ENCODE measurements at regions not wholly inside any gene's neighbourhood (a gene's known extent, or its start where the extent isn't known, plus 50 kb on each side); places are given as distances from the start of the nearest gene placed in this dataset.
"Not testable (repeated sequence)": the region's sequence is repeated elsewhere in the genome, so short reads cannot be mapped to it uniquely, and the experiment has no call there.

GRCh38 chr14:97068293-97068692 lies 271.1 kb downstream of the VRK1 start:
- ATAC-seq; H3K36me3 Mint-ChIP-seq; H3K4me1 Mint-ChIP-seq; H3K4me3 Mint-ChIP-seq; H3K9me3 Mint-ChIP-seq; DNase-seq (ENCODE audit: low spot score in 2 of 2); H3K27ac Mint-ChIP-seq: not testable (repeated sequence)

GRCh38 chr14:97070259-97070658 lies 273.1 kb downstream of the VRK1 start:
- no peak for DNase-seq (ENCODE audit: low spot score in 2 of 2)
- no peaks in the 10 kb centered on the region for H3K36me3 Mint-ChIP-seq
- H3K4me3 Mint-ChIP-seq, result no peak overlapping the region
- no peak overlapping the region for H3K27ac Mint-ChIP-seq
- H3K9me3 Mint-ChIP-seq, result no peaks in the 10 kb centered on the region
- H3K4me1 Mint-ChIP-seq, result peaks cover 7% of the 10 kb centered on the region
- no peak for ATAC-seq

GRCh38 chr14:97071177-97071576 lies 274.0 kb downstream of the VRK1 start:
- H3K27ac Mint-ChIP-seq, result no peak overlapping the region
- H3K4me1 Mint-ChIP-seq, result peaks cover 5% of the 10 kb centered on the region
- no peaks in the 10 kb centered on the region for H3K36me3 Mint-ChIP-seq
- ATAC-seq (no peak), DNase-seq (ENCODE audit: low spot score in 2 of 2) (no peak)
- no peak overlapping the region for H3K4me3 Mint-ChIP-seq
- no peaks in the 10 kb centered on the region for H3K9me3 Mint-ChIP-seq

GRCh38 chr14:97073622-97074021 lies 276.4 kb downstream of the VRK1 start:
- DNase-seq (ENCODE audit: low spot score in 2 of 2), result no peak
- Mint-ChIP-seq H3K4me3 (no peak overlapping the region), H3K9me3 (no peaks in the 10 kb centered on the region), H3K27ac (no peak overlapping the region), H3K36me3 (no peaks in the 10 kb centered on the region), H3K4me1 (peaks cover 20% of the 10 kb centered on the region)
- no peak for ATAC-seq

GRCh38 chr14:97074456-97074855 lies 277.3 kb downstream of the VRK1 start:
- Mint-ChIP-seq H3K27ac (no peak overlapping the region), H3K4me3 (no peak overlapping the region), H3K36me3 (no peaks in the 10 kb centered on the region), H3K4me1 (peaks cover 20% of the 10 kb centered on the region), H3K9me3 (no peaks in the 10 kb centered on the region)
- DNase-seq (ENCODE audit: low spot score in 2 of 2) (no peak), ATAC-seq (no peak)

- no peaks in the 10 kb centered on the region for H3K36me3 Mint-ChIP-seq
- ATAC-seq, result no peak
Observed at GRCh38 chr14:97074856-97075255, 277.7 kb downstream of the VRK1 start.

GRCh38 chr14:97077253-97077653 lies 280.1 kb downstream of the VRK1 start:
- peak overlapping the region; percentile 34 for H3K4me3 Mint-ChIP-seq

More at GRCh38 chr14:97074856-97075255, 277.7 kb downstream of the VRK1 start:
- Mint-ChIP-seq H3K4me3 (no peak overlapping the region), H3K9me3 (no peaks in the 10 kb centered on the region), H3K4me1 (peaks cover 20% of the 10 kb centered on the region), H3K27ac (no peak overlapping the region)
- no peak for DNase-seq (ENCODE audit: low spot score in 2 of 2)

GRCh38 chr14:97077687-97078086 lies 280.5 kb downstream of the VRK1 start:
- no peak for DNase-seq (ENCODE audit: low spot score in 2 of 2)
- Mint-ChIP-seq H3K4me3 (peak overlapping the region; percentile 34), H3K27ac (no peak overlapping the region), H3K9me3 (no peaks in the 10 kb centered on the region), H3K4me1 (peaks cover 20% of the 10 kb centered on the region), H3K36me3 (no peaks in the 10 kb centered on the region)
- ATAC-seq, result peak; percentile 52

More at GRCh38 chr14:97077253-97077653, 280.1 kb downstream of the VRK1 start:
- Mint-ChIP-seq H3K36me3 (no peaks in the 10 kb centered on the region), H3K4me1 (peaks cover 20% of the 10 kb centered on the region), H3K9me3 (no peaks in the 10 kb centered on the region), H3K27ac (no peak overlapping the region)
- peak in 1 of 2 donors; percentile 55 for DNase-seq (ENCODE audit: low spot score in 2 of 2)
- peak; percentile 90 for ATAC-seq

GRCh38 chr14:97080991-97081390 lies 283.8 kb downstream of the VRK1 start:
- H3K4me3 Mint-ChIP-seq, result no peak overlapping the region
- no peak for ATAC-seq
- no peaks in the 10 kb centered on the region for H3K36me3 Mint-ChIP-seq
- no peak for DNase-seq (ENCODE audit: low spot score in 2 of 2)
- H3K9me3 Mint-ChIP-seq, result no peaks in the 10 kb centered on the region
- no peak overlapping the region for H3K27ac Mint-ChIP-seq
- H3K4me1 Mint-ChIP-seq, result peaks cover 15% of the 10 kb centered on the region

GRCh38 chr14:97095269-97095668 lies 298.1 kb downstream of the VRK1 start:
- ATAC-seq, result no peak
- no peak for DNase-seq (ENCODE audit: low spot score in 2 of 2)
- no peaks in the 10 kb centered on the region for H3K4me1 Mint-ChIP-seq
- H3K9me3 Mint-ChIP-seq, result no peaks in the 10 kb centered on the region
- no peak overlapping the region for H3K27ac Mint-ChIP-seq
- no peak overlapping the region for H3K4me3 Mint-ChIP-seq
- no peaks in the 10 kb centered on the region for H3K36me3 Mint-ChIP-seq

GRCh38 chr14:97097296-97097695 lies 300.1 kb downstream of the VRK1 start:
- H3K9me3 Mint-ChIP-seq, result no peaks in the 10 kb centered on the region
- H3K36me3 Mint-ChIP-seq, result no peaks in the 10 kb centered on the region
- H3K4me1 Mint-ChIP-seq, result no peaks in the 10 kb centered on the region
- H3K27ac Mint-ChIP-seq, result no peak overlapping the region
- DNase-seq (ENCODE audit: low spot score in 2 of 2), result no peak
- no peak overlapping the region for H3K4me3 Mint-ChIP-seq
- ATAC-seq, result no peak

- H3K9me3 Mint-ChIP-seq, result no peaks in the 10 kb centered on the region
- DNase-seq (ENCODE audit: low spot score in 2 of 2) (no peak), ATAC-seq (no peak)
- no peak overlapping the region for H3K4me3 Mint-ChIP-seq
- no peak overlapping the region for H3K27ac Mint-ChIP-seq
- no peaks in the 10 kb centered on the region for H3K36me3 Mint-ChIP-seq
- no peaks in the 10 kb centered on the region for H3K4me1 Mint-ChIP-seq
Observed at GRCh38 chr14:97100306-97100705, 303.1 kb downstream of the VRK1 start.

- no peaks in the 10 kb centered on the region for H3K36me3 Mint-ChIP-seq
- ATAC-seq (no peak), DNase-seq (ENCODE audit: low spot score in 2 of 2) (no peak)
- no peak overlapping the region for H3K4me3 Mint-ChIP-seq
- no peaks in the 10 kb centered on the region for H3K9me3 Mint-ChIP-seq
- no peak overlapping the region for H3K27ac Mint-ChIP-seq
- H3K4me1 Mint-ChIP-seq, result no peaks in the 10 kb centered on the region
Observed at GRCh38 chr14:97101561-97101960, 304.4 kb downstream of the VRK1 start.

- DNase-seq (ENCODE audit: low spot score in 2 of 2) (no peak), ATAC-seq (no peak)
- H3K27ac Mint-ChIP-seq, result no peak overlapping the region
- peaks cover 3% of the 10 kb centered on the region for H3K9me3 Mint-ChIP-seq
- no peak overlapping the region for H3K4me3 Mint-ChIP-seq
- no peaks in the 10 kb centered on the region for H3K36me3 Mint-ChIP-seq
- no peaks in the 10 kb centered on the region for H3K4me1 Mint-ChIP-seq
Observed at GRCh38 chr14:97104029-97104428, 306.8 kb downstream of the VRK1 start.

- Mint-ChIP-seq H3K27ac (no peak overlapping the region), H3K9me3 (peaks cover 3% of the 10 kb centered on the region), H3K4me3 (no peak overlapping the region), H3K4me1 (no peaks in the 10 kb centered on the region), H3K36me3 (no peaks in the 10 kb centered on the region)
- ATAC-seq (peak; percentile 63), DNase-seq (ENCODE audit: low spot score in 2 of 2) (no peak)
Observed at GRCh38 chr14:97106166-97106565, 309.0 kb downstream of the VRK1 start.

GRCh38 chr14:97106609-97107008 lies 309.4 kb downstream of the VRK1 start:
- Mint-ChIP-seq H3K27ac (no peak overlapping the region), H3K4me1 (no peaks in the 10 kb centered on the region), H3K4me3 (no peak overlapping the region), H3K9me3 (peaks cover 3% of the 10 kb centered on the region), H3K36me3 (no peaks in the 10 kb centered on the region)
- no peak for ATAC-seq
- DNase-seq (ENCODE audit: low spot score in 2 of 2), result no peak

GRCh38 chr14:97107080-97107479 lies 309.9 kb downstream of the VRK1 start:
- Mint-ChIP-seq H3K4me1 (no peaks in the 10 kb centered on the region), H3K36me3 (no peaks in the 10 kb centered on the region), H3K9me3 (peaks cover 3% of the 10 kb centered on the region), H3K4me3 (no peak overlapping the region), H3K27ac (no peak overlapping the region)
- no peak for DNase-seq (ENCODE audit: low spot score in 2 of 2)
- no peak for ATAC-seq

Measured in stimulated activated effector memory CD8-positive, alpha-beta T cell treated with anti-CD3 and anti-CD28 coated beads, Interleukin-12 subunit alpha, Interleukin-12 subunit beta, amount 100 ng/mL, for 72 hours (primary cell).